Astrocyte (in vitro differentiated cells and primary cell): ENCODE measurements at regions not wholly inside any gene's neighbourhood (a gene's known extent, or its start where the extent isn't known, plus 50 kb on each side); places are given as distances from the start of the nearest gene placed in this dataset.

Source experiments
- CTCF ChIP-seq: IDR thresholded peaks from 2 replicates; pipeline ENCODE4 v1.5.1; 2011; ENCODE audit warnings: low read depth, mild to moderate bottlenecking, inconsistent platforms, low read length, moderate library complexity; ENCODE audit not compliant: insufficient read depth
- EZH2 ChIP-seq: IDR thresholded peaks from 2 replicates; pipeline ENCODE4 v1.6.1; 2012; ENCODE audit warnings: mild to moderate bottlenecking, low read length, inconsistent platforms; ENCODE audit not compliant: insufficient read depth

GRCh38 chr18:28666216-28666615, 489.3 kb upstream of the CDH2 start:
- TF ChIP-seq CTCF (no peak), EZH2 (no peak)
